Neural cell (in vitro differentiated cells): ENCODE measurements at regions not wholly inside any gene's neighbourhood (a gene's known extent, or its start where the extent isn't known, plus 50 kb on each side); places are given as distances from the start of the nearest gene placed in this dataset.

Source experiments
- H2AFZ ChIP-seq: fragments of 200-600, 300-800 bp; sonication (generic), shearing (Covaris generic); 2 replicates; pipeline ENCODE4 v1.6.0; 2014; ENCODE audit warnings: low read depth, mild to moderate bottlenecking, antibody characterized with exemption, low read length, moderate library complexity
- H3F3A ChIP-seq: fragments of 200-600 bp; shearing (Covaris generic); 2 replicates; pipeline ENCODE4 v1.6.1; 2016; ENCODE audit warnings: mild to moderate bottlenecking, moderate library complexity, mixed read lengths, antibody characterized with exemption, low read length; ENCODE audit not compliant: insufficient read depth, poor library complexity, severe bottlenecking
- H3K27ac ChIP-seq: fragments of 200-600, 300-800 bp; sonication (generic), shearing (Covaris generic); 2 replicates; pipeline ENCODE4 v1.5.1; 2014; ENCODE audit warnings: mild to moderate bottlenecking, low read length, moderate library complexity
- H3K27me3 ChIP-seq: fragments of 300-800, 200-600 bp; sonication (generic), shearing (Covaris generic); 2 replicates; pipeline ENCODE4 v1.6.0; 2014; ENCODE audit warnings: mild to moderate bottlenecking, low read depth, low read length, moderate library complexity; ENCODE audit not compliant: insufficient read depth
- H3K36me3 ChIP-seq: fragments of 300-800, 200-600 bp; sonication (generic), shearing (Covaris generic); 2 replicates; pipeline ENCODE4 v1.5.1; 2014; ENCODE audit warnings: mild to moderate bottlenecking, antibody characterized with exemption, low read length, moderate library complexity; ENCODE audit not compliant: insufficient read depth
- H3K4me2 ChIP-seq: fragments of 300-800, 200-600 bp; sonication (generic), shearing (Covaris generic); 2 replicates; pipeline ENCODE4 v1.6.0; 2014; ENCODE audit warnings: mild to moderate bottlenecking, low read length
- H3K4me3 ChIP-seq: fragments of 300-800, 200-600 bp; sonication (generic), shearing (Covaris generic); 2 replicates; pipeline ENCODE4 v1.5.1; 2014; ENCODE audit warnings: mild to moderate bottlenecking, low read length, moderate library complexity
- H3K79me2 ChIP-seq: fragments of 200-600 bp; shearing (Covaris generic); replicated peaks from 2 replicates; pipeline ENCODE4 v1.6.0; 2014; ENCODE audit warnings: mild to moderate bottlenecking, low read length, moderate library complexity; ENCODE audit not compliant: insufficient read depth
- H3K9ac ChIP-seq: fragments of 300-800, 200-600 bp; sonication (generic), shearing (Covaris generic); 2 replicates; pipeline ENCODE4 v1.6.1; 2016; ENCODE audit warnings: mild to moderate bottlenecking, low read length, mixed read lengths
- H3K9me2 ChIP-seq: fragments of 200-600 bp; shearing (Covaris generic); 2 replicates; pipeline ENCODE4 v1.6.1; 2016; ENCODE audit warnings: mild to moderate bottlenecking, low read length, mixed read lengths; ENCODE audit not compliant: insufficient read depth
- H3K9me3 ChIP-seq: fragments of 200-600, 300-800 bp; sonication (generic), shearing (Covaris generic); 2 replicates; pipeline ENCODE4 v1.6.1; 2016; ENCODE audit warnings: mild to moderate bottlenecking, mixed run types, low read length, moderate library complexity, mixed read lengths
- H4K20me1 ChIP-seq: fragments of 200-600 bp; shearing (Covaris generic); 2 replicates; pipeline ENCODE4 v1.6.1; 2016; ENCODE audit warnings: mild to moderate bottlenecking, mixed run types; ENCODE audit not compliant: insufficient read depth
- CTCF ChIP-seq: fragments of 450-650 bp; IDR thresholded peaks from 2 replicates; pipeline ENCODE4 v1.5.1; 2014; ENCODE audit warnings: antibody characterized with exemption, mild to moderate bottlenecking, moderate library complexity; ENCODE audit not compliant: poor library complexity, severe bottlenecking
- EP300 ChIP-seq: fragments of 450-650 bp; conservative IDR thresholded peaks from 2 replicates; pipeline ENCODE4 v1.6.1; 2014; ENCODE audit warnings: antibody characterized with exemption, mild to moderate bottlenecking, moderate library complexity; ENCODE audit not compliant: poor library complexity, severe bottlenecking
- EZH2 ChIP-seq: fragments of 200-600, 300-800 bp; shearing (Covaris generic), sonication (generic); IDR thresholded peaks from 2 replicates; pipeline ENCODE4 v1.6.1; 2014; ENCODE audit warnings: antibody characterized with exemption, low read length, borderline replicate concordance, mild to moderate bottlenecking; ENCODE audit not compliant: insufficient read depth, poor library complexity, severe bottlenecking
- MXI1 ChIP-seq: fragments of 450-650 bp; conservative IDR thresholded peaks from 2 replicates; pipeline ENCODE4 v1.6.1; 2014; ENCODE audit warnings: antibody characterized with exemption, mild to moderate bottlenecking; ENCODE audit not compliant: poor library complexity, severe bottlenecking
- POLR2AphosphoS5 ChIP-seq: IDR thresholded peaks from 2 replicates; pipeline ENCODE4 v1.6.1; 2012
- RAD21 ChIP-seq: fragments of 450-650 bp; conservative IDR thresholded peaks from 2 replicates; pipeline ENCODE4 v1.6.1; 2014; ENCODE audit warnings: antibody characterized with exemption, mild to moderate bottlenecking, moderate library complexity
- REST ChIP-seq: IDR thresholded peaks from 2 replicates; pipeline ENCODE4 v1.6.1; 2012; ENCODE audit warnings: borderline replicate concordance
- SMC3 ChIP-seq: fragments of 450-650 bp; conservative IDR thresholded peaks from 2 replicates; pipeline ENCODE4 v1.6.1; 2014; ENCODE audit warnings: antibody characterized with exemption, mild to moderate bottlenecking, moderate library complexity; ENCODE audit not compliant: poor library complexity
- TAF1 ChIP-seq: IDR thresholded peaks from 2 replicates; pipeline ENCODE4 v1.6.1; 2012; ENCODE audit warnings: low read depth

GRCh38 chr9:103709366-103709765 is 384.7 kb upstream of the SMC2 start:
- Histone ChIP-seq H3F3A (no peaks in the 10 kb centered on the region), H3K79me2 (no peaks in the 10 kb centered on the region), H3K27ac (no peak overlapping the region), H3K4me3 (no peak overlapping the region), H3K9me3 (no peaks in the 10 kb centered on the region), H2AFZ (no peak overlapping the region), H3K9ac (no peak overlapping the region), H3K27me3 (no peaks in the 10 kb centered on the region), H3K36me3 (no peaks in the 10 kb centered on the region), H3K9me2 (no peaks in the 10 kb centered on the region), H3K4me2 (no peak overlapping the region), H4K20me1 (no peaks in the 10 kb centered on the region)
- no peak for TF ChIP-seq TAF1
- TF ChIP-seq POLR2AphosphoS5: no peak
- no peak for TF ChIP-seq EZH2
- no peak for TF ChIP-seq EP300
- TF ChIP-seq RAD21: no peak

- H4K20me1 ChIP-seq: no peaks in the 10 kb centered on the region
- no peaks in the 10 kb centered on the region for H3K79me2 ChIP-seq
- no peak overlapping the region for H3K27ac ChIP-seq
- no peaks in the 10 kb centered on the region for H3K9me3 ChIP-seq
- no peaks in the 10 kb centered on the region for H3K27me3 ChIP-seq
- TF ChIP-seq REST (no peak), MXI1 (no peak), SMC3 (no peak), EP300 (no peak), RAD21 (no peak), TAF1 (no peak), POLR2AphosphoS5 (no peak), EZH2 (no peak), CTCF (no peak)
- H3K36me3 ChIP-seq: no peaks in the 10 kb centered on the region
- no peak overlapping the region for H3K9ac ChIP-seq
- no peak overlapping the region for H3K4me3 ChIP-seq
- H3K9me2 ChIP-seq: no peaks in the 10 kb centered on the region
- H3F3A ChIP-seq: no peaks in the 10 kb centered on the region
- no peak overlapping the region for H2AFZ ChIP-seq
- no peak overlapping the region for H3K4me2 ChIP-seq
Measured at GRCh38 chr9:103713631-103714030, 380.5 kb upstream of the SMC2 start.

- Histone ChIP-seq H3K79me2 (no peaks in the 10 kb centered on the region), H3K4me2 (no peak overlapping the region), H3K9ac (no peak overlapping the region), H3F3A (no peaks in the 10 kb centered on the region), H2AFZ (no peak overlapping the region), H4K20me1 (no peaks in the 10 kb centered on the region), H3K27me3 (no peaks in the 10 kb centered on the region), H3K4me3 (no peak overlapping the region), H3K36me3 (no peaks in the 10 kb centered on the region), H3K27ac (no peak overlapping the region), H3K9me2 (no peaks in the 10 kb centered on the region), H3K9me3 (no peaks in the 10 kb centered on the region)
- TF ChIP-seq RAD21 (no peak), REST (no peak), EP300 (no peak), TAF1 (no peak), SMC3 (no peak), EZH2 (no peak), POLR2AphosphoS5 (no peak), CTCF (no peak), MXI1 (no peak)
Measured at GRCh38 chr9:103714992-103715391, 379.1 kb upstream of the SMC2 start.
